Ishikawa (cell line): ENCODE measurements at regions not wholly inside any gene's neighbourhood (a gene's known extent, or its start where the extent isn't known, plus 50 kb on each side); places are given as distances from the start of the nearest gene placed in this dataset.

Source experiments
- CEBPB ChIP-seq: IDR thresholded peaks from 2 replicates; pipeline ENCODE4 v1.6.1; 2012
- CREB1 ChIP-seq: IDR thresholded peaks from 2 replicates; pipeline ENCODE4 v1.6.1; 2012; ENCODE audit warnings: low read depth
- EGR1 ChIP-seq: IDR thresholded peaks from 2 replicates; pipeline ENCODE4 v1.6.1; 2012
- EP300 ChIP-seq: IDR thresholded peaks from 2 replicates; pipeline ENCODE4 v1.6.1; 2012; ENCODE audit warnings: borderline replicate concordance
- FOXM1 ChIP-seq: IDR thresholded peaks from 2 replicates; pipeline ENCODE4 v1.6.1; 2012; ENCODE audit warnings: low read depth, borderline replicate concordance
- NFIC ChIP-seq: IDR thresholded peaks from 2 replicates; pipeline ENCODE4 v1.6.1; 2012
- RAD21 ChIP-seq: IDR thresholded peaks from 2 replicates; pipeline ENCODE4 v1.6.1; 2012; ENCODE audit warnings: low read depth
- REST ChIP-seq: IDR thresholded peaks from 2 replicates; pipeline ENCODE4 v1.6.1; 2012; ENCODE audit warnings: low read depth, mild to moderate bottlenecking
- TAF1 ChIP-seq: IDR thresholded peaks from 2 replicates; pipeline ENCODE4 v1.6.1; 2012; ENCODE audit warnings: low read depth, mild to moderate bottlenecking
- TCF12 ChIP-seq: IDR thresholded peaks from 2 replicates; pipeline ENCODE4 v1.6.1; 2012; ENCODE audit warnings: low read depth
- TEAD4 ChIP-seq: IDR thresholded peaks from 2 replicates; pipeline ENCODE4 v1.6.1; 2012
- USF1 ChIP-seq: IDR thresholded peaks from 2 replicates; pipeline ENCODE4 v1.6.1; 2012
- YY1 ChIP-seq: IDR thresholded peaks from 2 replicates; pipeline ENCODE4 v1.6.1; 2012; ENCODE audit warnings: low read depth
- ZBTB7A ChIP-seq: IDR thresholded peaks from 2 replicates; pipeline ENCODE4 v1.6.1; 2012; ENCODE audit warnings: low read depth
- TF ChIP-seq, protein P1 (sequence below): IDR thresholded peaks from 2 replicates; pipeline ENCODE4 v1.6.1; 2012

- TF ChIP-seq, protein P1, sequence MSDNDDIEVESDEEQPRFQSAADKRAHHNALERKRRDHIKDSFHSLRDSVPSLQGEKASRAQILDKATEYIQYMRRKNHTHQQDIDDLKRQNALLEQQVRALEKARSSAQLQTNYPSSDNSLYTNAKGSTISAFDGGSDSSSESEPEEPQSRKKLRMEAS: no peak
- TF ChIP-seq REST: no peak
- no peak for TF ChIP-seq TCF12
- no peak for TF ChIP-seq NFIC
- no peak for TF ChIP-seq ZBTB7A
- no peak for TF ChIP-seq EP300
These were observed 272.8 kb downstream of the CYRIA start for GRCh38 chr2:16392647-16393499.

- TF ChIP-seq FOXM1 (no peak), RAD21 (no peak), USF1 (no peak), TEAD4 (no peak), NFIC (no peak), TAF1 (no peak), REST (no peak), EP300 (no peak), YY1 (no peak), TCF12 (no peak), CEBPB (no peak), EGR1 (no peak), ZBTB7A (no peak), CREB1 (no peak)
- TF ChIP-seq, protein P1: no peak
These were observed 273.6 kb downstream of the CYRIA start for GRCh38 chr2:16391986-16392385.

- TF ChIP-seq CREB1 (no peak), FOXM1 (no peak), NFIC (no peak), REST (no peak), TAF1 (no peak), TEAD4 (no peak)
These were observed 275.1 kb downstream of the CYRIA start for GRCh38 chr2:16390561-16390960.

DNA sequence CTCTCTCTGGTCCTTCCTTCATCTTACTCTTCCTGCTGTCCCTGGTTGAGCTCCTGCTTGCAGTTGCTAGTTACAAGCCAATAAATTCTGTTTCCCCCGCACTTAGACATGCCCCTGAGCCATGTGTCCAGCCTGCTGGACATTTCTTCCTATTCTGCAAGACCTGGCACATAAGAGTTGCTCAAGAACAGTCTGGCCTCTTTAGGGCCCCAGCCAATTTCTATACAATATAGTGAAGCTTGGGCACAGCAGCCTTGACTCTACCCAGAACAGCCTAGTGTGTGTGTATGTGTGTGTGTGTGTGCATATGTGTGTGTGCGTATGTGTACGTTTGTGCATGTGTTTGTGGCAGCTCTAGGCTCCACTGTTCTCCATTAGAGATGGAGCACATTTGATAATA, 276.0 kb downstream of the CYRIA start:
- TF ChIP-seq FOXM1: no peak
- no peak for TF ChIP-seq EGR1
- TF ChIP-seq RAD21: no peak
- no peak for TF ChIP-seq REST
- no peak for TF ChIP-seq TEAD4
- no peak for TF ChIP-seq TCF12
